ENCODE measurements at regions not wholly inside any gene's neighbourhood (a gene's known extent, or its start where the extent isn't known, plus 50 kb on each side); places are given as distances from the start of the nearest gene placed in this dataset.

GRCh38 chr10:8923096-8923495 lies 868.6 kb downstream of the GATA3 start:
- no peak for FAIRE-seq

- no peak for FAIRE-seq
Observed at GRCh38 chr10:8927705-8928104, 873.2 kb downstream of the GATA3 start.

GRCh38 chr10:8946451-8946850 lies 892.0 kb downstream of the GATA3 start:
- no peak for FAIRE-seq

- no peak for FAIRE-seq
Observed at GRCh38 chr10:8950978-8951377, 896.5 kb downstream of the GATA3 start.

- FAIRE-seq: no peak
Observed at GRCh38 chr10:8951440-8952089, 897.1 kb downstream of the GATA3 start.

- FAIRE-seq: no peak
Observed at GRCh38 chr10:8956400-8956799, 901.9 kb downstream of the GATA3 start.

GRCh38 chr10:8962249-8962648 lies 907.8 kb downstream of the GATA3 start:
- FAIRE-seq: no peak

- no peak for FAIRE-seq
Observed at GRCh38 chr10:8967061-8967460, 912.6 kb downstream of the GATA3 start.

- no peak for FAIRE-seq
Observed at GRCh38 chr10:8969853-8970252, 915.4 kb downstream of the GATA3 start.

- no peak for FAIRE-seq
Observed at GRCh38 chr10:8975535-8975934, 921.0 kb downstream of the GATA3 start.

- FAIRE-seq: no peak
Observed at GRCh38 chr10:8978100-8978499, 923.6 kb downstream of the GATA3 start.

GRCh38 chr10:8979976-8980375 lies 925.5 kb downstream of the GATA3 start:
- FAIRE-seq: no peak

GRCh38 chr10:8981277-8981676 lies 926.8 kb downstream of the GATA3 start:
- FAIRE-seq: no peak

GRCh38 chr10:8985651-8986050 lies 931.2 kb downstream of the GATA3 start:
- FAIRE-seq: no peak

- FAIRE-seq: no peak
Observed at GRCh38 chr10:8986975-8987374, 932.5 kb downstream of the GATA3 start.

- no peak for FAIRE-seq
Observed at GRCh38 chr10:8987712-8988111, 933.2 kb downstream of the GATA3 start.

- no peak for FAIRE-seq
Observed at GRCh38 chr10:8990280-8990987, 935.9 kb downstream of the GATA3 start.

- no peak for FAIRE-seq
Observed at GRCh38 chr10:8992009-8992408, 937.5 kb downstream of the GATA3 start.

- no peak for FAIRE-seq
Observed at GRCh38 chr10:8993864-8994263, 939.4 kb downstream of the GATA3 start.

- FAIRE-seq: no peak
Observed at GRCh38 chr10:8998751-8999150, 944.3 kb downstream of the GATA3 start.

GRCh38 chr10:9003122-9003521 lies 948.6 kb downstream of the GATA3 start:
- FAIRE-seq: no peak

- FAIRE-seq: no peak
Observed at GRCh38 chr10:9004736-9005135, 950.2 kb downstream of the GATA3 start.

GRCh38 chr10:9009505-9009904 lies 955.0 kb downstream of the GATA3 start:
- FAIRE-seq: no peak

- FAIRE-seq: no peak
Observed at GRCh38 chr10:9010093-9010492, 955.6 kb downstream of the GATA3 start.
